ENCODE measurements at regions not wholly inside any gene's neighbourhood (a gene's known extent, or its start where the extent isn't known, plus 50 kb on each side); places are given as distances from the start of the nearest gene placed in this dataset.
"Not testable (repeated sequence)": the region's sequence is repeated elsewhere in the genome, so short reads cannot be mapped to it uniquely, and the experiment has no call there.

DNA sequence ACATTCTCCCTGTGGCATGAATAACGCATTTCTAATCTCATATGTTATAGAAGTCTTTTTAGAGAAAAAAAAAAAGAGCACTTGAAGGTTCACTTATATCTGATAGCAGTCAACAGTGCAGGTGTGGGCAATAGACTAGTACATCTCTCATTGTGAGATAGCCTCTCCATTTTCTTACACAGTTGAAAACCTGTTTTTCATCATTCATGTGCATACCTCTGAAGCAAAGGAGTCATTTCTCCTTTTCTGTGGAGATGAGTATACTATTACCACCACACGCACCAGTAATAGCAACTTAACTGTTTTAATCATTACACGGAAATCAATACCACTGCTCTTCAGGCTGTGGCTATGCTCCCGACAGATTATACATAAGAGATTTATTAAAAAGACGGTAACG lies 1653.3 kb upstream of the TMEFF2 start:
- Histone ChIP-seq H3K27me3 (replicated peaks) (no peaks in the 10 kb centered on the region), H3K4me1 (replicated peaks) (0 out of 2 replicates have a peak, but pooled peaks cover 4% of the 10 kb centered on the region), H3K36me3 (no peaks in the 10 kb centered on the region), H3K9me3 (replicated peaks) (no peaks in the 10 kb centered on the region), H3K27ac (no peak overlapping the region), H3K4me3 (no peak overlapping the region)
- no peak for DNase-seq (ENCODE audit: low read depth in 1 of 2, low spot score in 2 of 2)

DNA sequence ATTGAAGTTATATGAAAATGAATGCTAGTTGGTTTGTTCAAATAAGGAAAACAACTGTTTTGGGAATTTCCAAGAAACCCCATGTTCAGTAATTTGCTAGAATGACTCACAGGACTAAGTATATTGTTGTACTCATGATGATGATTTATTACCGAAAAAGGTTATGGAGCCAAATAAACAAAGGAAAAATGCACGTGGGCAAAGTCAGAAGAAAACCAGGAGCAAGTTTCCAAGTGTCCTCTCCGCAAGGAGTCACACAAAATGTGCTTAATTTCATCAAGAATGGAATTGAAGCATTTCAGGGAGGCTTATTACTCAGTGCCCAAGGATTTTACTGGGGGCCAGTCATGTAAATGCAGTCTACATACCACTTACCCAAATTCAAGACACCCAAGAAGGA lies 1652.4 kb upstream of the TMEFF2 start:
- peak in 1 of 2 experiments; percentile 5 for DNase-seq (ENCODE audit: low read depth in 1 of 2, low spot score in 2 of 2)
- Histone ChIP-seq H3K4me1 (replicated peaks) (0 out of 2 replicates have a peak, but pooled peaks cover 4% of the 10 kb centered on the region), H3K36me3 (no peaks in the 10 kb centered on the region), H3K4me3 (no peak overlapping the region), H3K27me3 (replicated peaks) (no peaks in the 10 kb centered on the region), H3K27ac (peak overlapping the region; percentile 44; the same call in 1 of the 2 replicates), H3K9me3 (replicated peaks) (no peaks in the 10 kb centered on the region)

DNA sequence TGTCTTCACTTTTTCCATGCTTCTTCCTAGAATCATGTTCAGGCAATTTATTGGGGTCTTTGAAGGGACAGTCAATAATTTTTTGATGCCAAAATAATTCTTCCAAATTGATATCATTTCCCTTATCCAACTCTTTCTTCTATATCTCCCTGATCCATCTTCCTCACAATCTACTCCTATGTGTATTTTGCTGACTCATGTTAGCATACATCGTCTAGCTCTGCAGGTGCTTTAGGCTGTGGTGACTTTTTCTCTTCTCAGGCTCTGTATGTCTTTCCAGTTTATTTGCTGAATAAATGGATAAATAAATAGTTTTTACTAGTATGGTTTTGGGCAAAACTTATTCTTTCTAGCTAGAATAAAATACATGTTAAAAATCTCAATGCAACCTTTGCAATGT lies 1650.9 kb upstream of the TMEFF2 start:
- Histone ChIP-seq H3K4me1 (replicated peaks) (0 out of 2 replicates have a peak, but pooled peaks cover 4% of the 10 kb centered on the region), H3K36me3 (no peaks in the 10 kb centered on the region), H3K9me3 (replicated peaks) (no peaks in the 10 kb centered on the region), H3K27ac (no peak overlapping the region), H3K4me3 (no peak overlapping the region), H3K27me3 (replicated peaks) (no peaks in the 10 kb centered on the region)
- no peak for DNase-seq (ENCODE audit: low read depth in 1 of 2, low spot score in 2 of 2)

DNA sequence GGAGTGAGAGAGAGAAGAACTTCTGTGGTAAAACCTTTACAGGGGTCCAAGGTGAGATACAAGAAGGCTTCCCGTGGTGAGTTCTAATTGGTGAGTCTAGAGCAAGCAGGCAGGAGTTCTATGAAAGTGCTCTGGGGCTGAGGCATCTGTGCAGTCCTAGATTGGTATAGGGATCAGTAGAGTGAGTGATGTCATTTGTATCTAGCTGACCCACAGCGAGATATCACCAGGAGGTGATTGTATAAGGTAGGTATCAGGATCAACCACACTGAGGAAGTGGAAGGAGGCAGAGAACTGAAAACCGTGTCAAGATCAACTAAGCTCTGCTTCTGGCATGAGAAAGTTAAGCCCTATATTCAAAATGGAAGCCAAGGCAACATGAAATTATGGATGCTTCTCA lies 1648.9 kb upstream of the TMEFF2 start:
- DNase-seq (ENCODE audit: low read depth in 1 of 2, low spot score in 2 of 2) = no peak
- no peaks in the 10 kb centered on the region; the same call in 1 of the 2 replicates for H3K9me3 ChIP-seq (replicated peaks)

DNA sequence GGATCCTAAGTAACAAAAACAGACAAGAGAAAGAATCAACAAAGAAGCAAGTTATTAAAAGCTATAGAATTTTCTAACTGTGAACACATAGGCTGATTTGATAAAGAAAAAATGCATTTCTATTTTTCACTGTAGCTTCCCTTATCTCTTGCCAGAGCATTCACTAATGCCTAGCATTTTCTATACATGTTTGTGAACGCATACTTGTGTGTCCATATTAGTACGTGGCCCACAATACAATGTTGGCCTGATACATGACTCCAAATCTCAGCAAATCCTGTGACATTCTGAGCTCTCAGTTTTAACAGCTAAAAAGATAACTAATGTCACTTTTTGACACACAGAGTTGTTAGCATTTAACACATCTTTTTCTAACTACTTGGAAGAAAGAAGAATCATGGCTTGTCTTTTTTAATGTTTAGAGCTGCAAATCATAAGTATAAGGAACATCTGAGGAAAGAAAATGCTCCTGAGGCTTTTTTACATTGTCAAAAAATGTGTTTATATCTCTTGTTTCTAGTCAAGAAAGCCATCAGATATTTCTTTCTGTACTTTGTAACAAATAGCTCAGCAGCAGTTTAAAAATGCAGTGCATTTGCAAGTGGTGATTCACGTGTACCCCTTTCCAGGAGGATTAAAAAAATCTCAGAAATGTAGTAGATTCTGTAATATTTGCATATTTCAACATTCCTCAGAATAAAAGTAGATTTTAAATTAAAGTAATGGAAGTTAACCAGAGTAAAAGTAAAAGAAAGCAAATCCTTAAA lies 1646.8 kb upstream of the TMEFF2 start:
- no peaks in the 10 kb centered on the region; the same call in 1 of the 2 replicates for H3K9me3 ChIP-seq (replicated peaks)
- DNase-seq (ENCODE audit: low read depth in 1 of 2, low spot score in 2 of 2) = no peak
- peak overlapping the region; percentile 35; the same call in 1 of the 2 replicates for H3K27ac ChIP-seq
- no peaks in the 10 kb centered on the region for H3K36me3 ChIP-seq
- no peaks in the 10 kb centered on the region for H3K4me1 ChIP-seq (replicated peaks)
- H3K27me3 ChIP-seq (replicated peaks) = no peaks in the 10 kb centered on the region
- no peak overlapping the region for H3K4me3 ChIP-seq

More for the DNA sequence above, 1648.9 kb upstream of the TMEFF2 start:
- no peak overlapping the region for H3K27ac ChIP-seq
- H3K4me1 ChIP-seq (replicated peaks) = 0 out of 2 replicates have a peak, but pooled peaks cover 4% of the 10 kb centered on the region
- no peak overlapping the region for H3K4me3 ChIP-seq
- no peaks in the 10 kb centered on the region for H3K27me3 ChIP-seq (replicated peaks)
- H3K36me3 ChIP-seq = no peaks in the 10 kb centered on the region

DNA sequence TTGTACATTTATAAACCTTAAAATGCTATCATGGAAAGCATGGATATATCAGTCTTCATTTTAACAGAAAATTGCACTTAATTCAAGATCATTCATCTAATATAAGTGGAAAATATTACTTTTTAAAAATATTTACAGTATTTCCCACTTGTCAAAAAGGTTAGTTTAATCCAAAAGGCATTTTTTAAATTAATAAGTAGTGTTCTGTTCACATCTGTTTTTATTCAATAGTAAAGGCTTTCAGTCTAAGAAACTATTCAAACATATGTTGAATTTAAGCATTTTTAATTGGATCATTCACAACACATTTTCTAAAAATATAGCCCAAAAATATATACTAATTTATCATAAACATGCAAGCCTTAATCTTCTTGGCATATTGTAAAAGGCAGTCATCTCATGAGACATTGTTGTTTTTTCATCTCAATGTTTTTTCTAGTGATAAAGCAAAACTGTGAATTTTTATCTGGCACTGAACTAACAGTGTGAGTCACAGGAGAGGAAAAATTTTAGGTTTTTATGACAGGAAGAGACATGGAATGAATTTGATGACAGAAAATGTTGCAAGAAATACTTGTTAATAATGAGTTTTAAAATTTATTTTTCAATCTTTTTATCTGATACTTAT lies 1642.5 kb upstream of the TMEFF2 start:
- Histone ChIP-seq H3K4me3 (no peak overlapping the region), H3K36me3 (no peaks in the 10 kb centered on the region), H3K9me3 (replicated peaks) (no peaks in the 10 kb centered on the region; the same call in 1 of the 2 replicates), H3K27ac (no peak overlapping the region), H3K4me1 (replicated peaks) (no peaks in the 10 kb centered on the region), H3K27me3 (replicated peaks) (no peaks in the 10 kb centered on the region)
- no peak for DNase-seq (ENCODE audit: low read depth in 1 of 2, low spot score in 2 of 2)

DNA sequence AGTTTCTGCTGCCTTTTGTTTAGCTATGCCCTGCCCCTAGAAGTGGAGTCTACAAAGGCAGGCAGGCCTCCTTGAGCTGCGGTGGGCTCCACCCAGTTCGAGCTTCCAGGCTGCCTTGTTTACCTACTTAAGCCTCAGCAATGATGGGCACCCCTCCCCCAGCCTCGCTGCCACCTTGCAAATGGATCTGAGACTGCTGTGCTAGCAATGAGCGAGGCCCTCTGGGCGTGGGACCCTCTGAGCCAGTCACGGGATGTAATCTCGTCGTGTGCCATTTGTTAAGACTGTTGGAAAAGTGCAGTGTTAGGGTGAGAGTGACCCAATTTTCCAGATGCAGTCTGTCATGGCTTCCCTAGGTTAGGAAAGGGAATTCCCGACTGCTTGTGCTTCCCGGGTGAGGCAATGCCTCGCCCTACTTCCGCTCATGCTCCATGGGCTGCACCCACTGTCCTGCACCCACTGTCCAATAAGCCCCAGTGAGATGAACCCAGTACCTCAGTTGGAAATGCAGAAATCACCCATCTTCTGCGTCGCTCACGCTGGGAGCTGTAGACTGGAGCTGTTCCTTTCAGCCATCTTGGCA lies 1641.8 kb upstream of the TMEFF2 start:
- not testable (repeated sequence) for H3K4me3 ChIP-seq; H3K36me3 ChIP-seq; DNase-seq (ENCODE audit: low read depth in 1 of 2, low spot score in 2 of 2); H3K4me1 ChIP-seq (replicated peaks); H3K27ac ChIP-seq; H3K9me3 ChIP-seq (replicated peaks); H3K27me3 ChIP-seq (replicated peaks)

DNA sequence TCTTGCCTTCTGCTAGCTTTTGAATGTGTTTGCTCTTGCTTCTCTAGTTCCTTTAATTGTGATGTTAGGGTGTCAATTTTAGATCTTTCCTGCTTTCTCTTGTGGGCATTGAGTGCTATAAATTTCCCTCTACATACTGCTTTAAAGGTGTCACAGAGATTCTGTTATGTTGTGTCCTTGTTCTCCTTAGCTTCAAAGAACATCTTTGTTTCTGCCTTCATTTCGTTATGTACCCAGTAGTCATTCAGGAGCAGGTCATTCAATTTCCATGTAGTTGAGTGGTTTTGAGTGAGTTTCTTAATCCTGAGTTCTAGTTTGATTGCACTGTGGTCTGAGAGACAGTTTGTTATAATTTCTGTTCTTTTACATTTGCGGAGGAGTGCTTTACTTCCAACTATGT lies 1639.2 kb upstream of the TMEFF2 start:
- not testable (repeated sequence) for H3K9me3 ChIP-seq (replicated peaks); H3K27ac ChIP-seq; DNase-seq (ENCODE audit: low read depth in 1 of 2, low spot score in 2 of 2); H3K4me1 ChIP-seq (replicated peaks); H3K4me3 ChIP-seq; H3K27me3 ChIP-seq (replicated peaks); H3K36me3 ChIP-seq

DNA sequence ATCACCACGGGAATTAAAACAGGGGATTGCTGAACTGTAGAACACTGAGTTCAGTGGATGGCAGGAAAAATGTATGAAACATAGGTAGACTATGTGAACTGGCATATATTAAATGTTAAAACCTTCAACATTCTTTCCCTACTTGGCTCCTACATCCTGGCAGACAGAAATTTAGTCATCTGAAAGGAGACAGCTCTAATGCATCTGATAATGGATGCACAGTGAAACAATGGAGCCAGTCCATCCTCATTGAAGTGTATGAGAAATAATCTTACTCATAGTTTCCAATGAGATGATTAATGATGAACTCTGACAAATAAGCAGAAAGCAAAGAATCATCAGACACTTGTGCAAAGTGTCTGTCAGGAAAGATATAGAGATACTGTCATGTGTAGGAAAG lies 1629.7 kb upstream of the TMEFF2 start:
- Histone ChIP-seq H3K27me3 (replicated peaks) (no peaks in the 10 kb centered on the region), H3K36me3 (no peaks in the 10 kb centered on the region), H3K4me1 (replicated peaks) (no peaks in the 10 kb centered on the region), H3K9me3 (replicated peaks) (no peaks in the 10 kb centered on the region), H3K4me3 (no peak overlapping the region), H3K27ac (0 out of 2 replicates have a peak overlapping the region, but pooled peaks have one; percentile 25)
- DNase-seq (ENCODE audit: low read depth in 1 of 2, low spot score in 2 of 2) = peak in 1 of 2 experiments; percentile 7

DNA sequence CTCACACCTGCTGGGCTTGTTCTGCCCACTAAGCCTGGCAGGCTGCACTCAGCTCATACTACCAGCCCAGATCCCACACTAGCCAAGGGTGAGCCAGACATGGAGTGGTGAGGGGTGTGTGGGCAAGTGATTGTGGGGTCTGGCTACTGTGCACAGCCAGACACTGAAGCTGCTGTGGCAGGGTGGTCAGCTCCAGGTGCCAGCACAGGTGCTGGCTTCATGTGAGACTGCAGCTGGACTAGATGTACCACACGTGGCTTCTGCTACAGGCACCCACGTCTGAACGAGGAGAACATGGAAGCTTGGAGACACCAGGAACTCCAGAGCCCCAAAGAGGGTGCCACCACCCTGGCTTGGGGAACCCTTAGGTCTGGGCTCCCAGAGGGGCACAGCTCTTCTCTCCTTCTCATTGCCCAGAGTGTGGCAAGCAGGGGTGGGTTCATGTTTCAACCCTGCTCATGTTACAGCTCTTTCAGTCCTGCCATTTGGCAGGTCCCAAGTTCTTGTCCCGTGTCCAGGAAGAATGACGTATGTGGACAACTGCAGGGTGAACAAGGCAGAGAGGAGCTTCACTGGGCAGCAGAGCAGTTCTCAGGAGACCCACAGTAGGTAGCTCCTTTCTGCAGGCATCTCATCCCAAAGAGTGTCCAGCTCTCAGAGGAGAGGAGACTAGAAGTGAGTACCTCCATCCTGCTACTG lies 1624.2 kb upstream of the TMEFF2 start:
- Histone ChIP-seq H3K4me1 (replicated peaks) (no peaks in the 10 kb centered on the region), H3K36me3 (no peaks in the 10 kb centered on the region), H3K27me3 (replicated peaks) (no peaks in the 10 kb centered on the region), H3K27ac (no peak overlapping the region), H3K9me3 (replicated peaks) (no peaks in the 10 kb centered on the region), H3K4me3 (no peak overlapping the region)
- no peak for DNase-seq (ENCODE audit: low read depth in 1 of 2, low spot score in 2 of 2)

DNA sequence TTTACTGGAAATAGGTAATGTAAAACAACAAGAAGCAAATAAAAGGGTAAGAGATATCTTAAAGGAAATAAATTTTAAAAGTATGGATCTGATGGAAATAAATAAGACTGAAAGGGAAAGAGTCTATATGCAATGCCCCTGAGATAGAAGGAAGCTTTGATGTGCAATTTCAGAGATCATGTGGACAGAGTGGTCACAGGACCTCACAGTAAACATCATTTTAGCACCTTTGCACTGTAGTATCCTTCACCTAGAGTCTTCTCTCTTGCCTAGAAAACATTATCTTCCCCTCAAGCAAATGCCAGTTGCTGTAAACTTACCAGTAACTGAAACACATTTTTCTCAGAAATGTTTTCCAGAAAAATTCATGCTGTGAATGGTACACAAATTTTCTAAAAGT lies 1621.3 kb upstream of the TMEFF2 start:
- Histone ChIP-seq H3K9me3 (replicated peaks) (no peaks in the 10 kb centered on the region), H3K4me3 (no peak overlapping the region)
- no peak for DNase-seq (ENCODE audit: low read depth in 1 of 2, low spot score in 2 of 2)

DNA sequence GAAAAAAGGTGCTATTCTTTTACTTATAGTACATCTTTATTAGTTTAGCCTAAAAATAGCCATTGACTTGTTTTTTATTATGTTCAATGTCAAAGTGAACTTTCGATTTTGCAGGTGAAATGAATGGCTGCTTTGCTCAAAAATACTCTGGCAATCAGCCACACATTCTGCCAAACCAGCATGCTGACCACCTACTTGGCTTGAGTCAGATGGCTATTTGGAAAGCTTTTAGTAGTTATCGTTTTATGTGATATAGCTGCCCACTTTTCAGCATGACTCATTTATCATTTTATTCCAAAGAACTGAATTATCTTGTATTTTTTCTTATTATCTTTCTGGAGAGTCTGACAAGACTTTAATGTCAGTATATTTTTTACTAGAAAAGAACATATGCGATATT lies 1615.8 kb upstream of the TMEFF2 start:
- H3K9me3 ChIP-seq (replicated peaks) = no peaks in the 10 kb centered on the region; the same call in 1 of the 2 replicates
- DNase-seq (ENCODE audit: low read depth in 1 of 2, low spot score in 2 of 2) = no peak
- H3K36me3 ChIP-seq = no peaks in the 10 kb centered on the region
- H3K4me1 ChIP-seq (replicated peaks) = no peaks in the 10 kb centered on the region
- no peaks in the 10 kb centered on the region; the same call in 1 of the 2 replicates for H3K27me3 ChIP-seq (replicated peaks)
- no peak overlapping the region for H3K27ac ChIP-seq
- H3K4me3 ChIP-seq = no peak overlapping the region

More for the DNA sequence above, 1621.3 kb upstream of the TMEFF2 start:
- Histone ChIP-seq H3K4me1 (replicated peaks) (no peaks in the 10 kb centered on the region), H3K27ac (no peak overlapping the region), H3K36me3 (no peaks in the 10 kb centered on the region), H3K27me3 (replicated peaks) (no peaks in the 10 kb centered on the region)

DNA sequence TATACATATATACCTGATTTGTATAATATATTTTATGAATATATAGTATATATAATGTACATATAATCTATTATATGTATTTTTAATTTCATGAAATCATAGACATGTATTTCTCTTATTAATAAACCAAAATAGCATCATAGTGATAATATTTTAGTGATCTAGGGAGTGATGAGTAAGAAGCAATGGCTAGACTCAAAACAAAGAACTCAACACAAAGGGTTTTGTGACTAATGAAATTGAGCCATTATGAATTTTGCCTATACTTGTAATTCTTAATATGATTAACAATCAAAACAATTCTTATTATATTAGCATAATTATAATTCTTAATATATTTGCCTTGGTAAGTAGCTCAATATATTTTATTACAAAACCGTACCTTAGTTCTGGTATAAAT lies 1614.1 kb upstream of the TMEFF2 start:
- H3K9me3 ChIP-seq (replicated peaks) = no peaks in the 10 kb centered on the region; the same call in 1 of the 2 replicates
- DNase-seq (ENCODE audit: low read depth in 1 of 2, low spot score in 2 of 2) = no peak
- H3K4me1 ChIP-seq (replicated peaks) = no peaks in the 10 kb centered on the region
- no peaks in the 10 kb centered on the region; the same call in 1 of the 2 replicates for H3K27me3 ChIP-seq (replicated peaks)
- H3K36me3 ChIP-seq = no peaks in the 10 kb centered on the region
- no peak overlapping the region for H3K27ac ChIP-seq
- H3K4me3 ChIP-seq = no peak overlapping the region

Measured in SJSA1 (cell line).